ENCODE measurements at regions not wholly inside any gene's neighbourhood (a gene's known extent, or its start where the extent isn't known, plus 50 kb on each side); places are given as distances from the start of the nearest gene placed in this dataset.
"Not testable (repeated sequence)": the region's sequence is repeated elsewhere in the genome, so short reads cannot be mapped to it uniquely, and the experiment has no call there.

DNA sequence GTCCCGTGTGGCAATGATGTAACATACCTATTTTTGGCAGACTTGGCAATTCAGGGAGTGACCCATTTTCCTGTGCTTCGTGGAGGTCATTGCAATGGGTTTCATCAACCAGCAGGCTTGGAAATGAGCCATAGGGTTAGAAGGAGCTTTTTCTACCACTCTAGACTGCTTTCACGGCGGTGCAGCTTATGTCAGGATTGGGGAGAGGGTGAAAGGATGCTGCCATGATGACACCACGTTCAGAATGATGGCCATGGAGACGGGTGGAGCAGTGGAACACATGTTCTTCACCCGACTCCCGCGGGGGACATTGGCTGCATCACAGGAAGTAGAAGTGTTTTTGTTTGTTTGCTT is 220.2 kb downstream of the EMX2 start:
- peaks cover 6% of the 10 kb centered on the region for H3K27me3 Mint-ChIP-seq
- no peaks in the 10 kb centered on the region for H3K36me3 Mint-ChIP-seq (ENCODE audit: low read depth)
- no peak overlapping the region for H3K4me3 Mint-ChIP-seq
- no peaks in the 10 kb centered on the region for H3K9me3 Mint-ChIP-seq
- H3K4me1 Mint-ChIP-seq = no peaks in the 10 kb centered on the region
- DNase-seq = no peak
- intact Hi-C loops (cut with micrococcal nuclease) = no loop called here
- no peak overlapping the region for H3K27ac Mint-ChIP-seq

DNA sequence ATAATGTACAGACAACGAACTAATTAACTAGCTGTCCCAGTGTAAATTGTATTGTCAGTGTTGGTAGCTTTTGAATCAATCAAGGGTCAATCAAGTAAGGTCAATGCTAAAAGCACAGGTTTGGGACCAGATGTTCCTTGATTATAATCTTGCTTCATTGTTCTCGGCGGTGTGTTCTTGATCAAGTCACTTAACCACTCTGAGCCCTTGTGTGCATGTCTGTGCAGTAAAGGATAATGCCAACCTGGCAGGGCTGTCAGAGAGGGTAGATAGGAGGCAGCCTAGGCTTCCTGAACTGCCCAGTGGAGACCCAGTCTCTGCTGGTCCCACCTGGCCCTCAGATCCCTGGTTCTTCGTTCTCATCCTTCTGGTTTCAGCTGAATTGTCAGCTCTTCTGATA is 221.0 kb downstream of the EMX2 start:
- Mint-ChIP-seq H3K27me3 (peaks cover 9% of the 10 kb centered on the region), H3K4me1 (no peaks in the 10 kb centered on the region), H3K4me3 (no peak overlapping the region), H3K9me3 (no peaks in the 10 kb centered on the region), H3K27ac (no peak overlapping the region), H3K36me3 (ENCODE audit: low read depth) (no peaks in the 10 kb centered on the region)
- intact Hi-C loops (cut with micrococcal nuclease) = no loop called here
- no peak for DNase-seq

DNA sequence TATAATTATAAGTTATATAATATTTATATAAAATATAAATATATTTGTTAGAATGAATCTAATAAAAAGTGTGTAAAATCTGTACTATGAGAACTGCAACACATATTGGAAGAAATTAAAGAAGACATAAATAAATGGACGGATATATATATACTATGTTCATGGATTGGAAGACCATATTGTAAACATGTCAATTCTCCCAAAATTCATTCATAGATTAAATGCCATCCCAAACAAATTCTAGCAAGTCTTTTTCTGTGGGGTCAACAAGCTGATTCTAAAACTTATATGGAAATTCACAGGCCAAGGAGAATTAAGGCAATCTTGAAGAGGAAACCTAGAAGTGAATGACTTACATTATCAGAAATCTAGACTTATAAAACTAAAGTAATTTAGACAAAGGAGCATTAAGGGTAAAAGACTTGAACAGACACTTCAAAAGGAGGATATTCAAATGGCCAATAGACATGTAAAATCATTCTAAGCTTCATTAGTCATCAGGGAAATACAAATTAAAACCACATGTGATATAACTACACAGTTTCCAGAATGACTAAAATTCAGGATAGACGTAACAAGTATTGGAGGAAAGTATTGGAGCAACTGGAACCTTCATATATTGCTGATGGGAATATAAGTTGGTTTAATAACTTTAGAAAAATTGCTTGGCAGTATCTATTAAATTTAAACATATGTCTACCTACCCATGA is 225.9 kb downstream of the EMX2 start:
- H3K4me3 Mint-ChIP-seq = no peak overlapping the region
- H3K4me1 Mint-ChIP-seq = no peaks in the 10 kb centered on the region
- no peak overlapping the region for H3K27ac Mint-ChIP-seq
- intact Hi-C loops (cut with micrococcal nuclease) = no loop called here
- H3K36me3 Mint-ChIP-seq (ENCODE audit: low read depth) = no peaks in the 10 kb centered on the region
- H3K27me3 Mint-ChIP-seq = peaks cover 15% of the 10 kb centered on the region
- no peaks in the 10 kb centered on the region for H3K9me3 Mint-ChIP-seq
- no peak for DNase-seq

DNA sequence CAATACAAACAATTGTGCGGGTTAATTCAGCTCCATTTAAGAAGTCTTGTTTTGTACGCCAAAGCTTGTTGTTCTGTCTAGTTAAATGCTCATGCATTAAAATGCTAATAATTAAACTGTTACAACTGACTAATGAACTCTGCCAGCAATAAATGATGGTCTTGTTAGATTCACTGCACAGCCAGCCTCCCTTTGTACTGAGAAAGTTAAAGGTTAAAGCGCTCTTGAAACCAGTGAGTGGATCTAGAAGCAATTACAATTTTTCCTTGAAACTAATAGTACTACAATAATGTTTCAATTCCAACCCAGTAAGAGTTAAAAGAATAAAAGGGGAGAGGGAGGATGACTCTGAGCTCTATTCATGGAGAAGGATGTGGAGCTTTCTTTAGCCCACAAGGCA is 233.0 kb downstream of the EMX2 start:
- H3K4me1 Mint-ChIP-seq = no peaks in the 10 kb centered on the region
- H3K27ac Mint-ChIP-seq = no peak overlapping the region
- no peak overlapping the region for H3K4me3 Mint-ChIP-seq
- no peak for DNase-seq
- no peaks in the 10 kb centered on the region for H3K36me3 Mint-ChIP-seq (ENCODE audit: low read depth)
- H3K27me3 Mint-ChIP-seq = peaks cover 4% of the 10 kb centered on the region
- no peaks in the 10 kb centered on the region for H3K9me3 Mint-ChIP-seq
- intact Hi-C loops (cut with micrococcal nuclease) = no loop called here

DNA sequence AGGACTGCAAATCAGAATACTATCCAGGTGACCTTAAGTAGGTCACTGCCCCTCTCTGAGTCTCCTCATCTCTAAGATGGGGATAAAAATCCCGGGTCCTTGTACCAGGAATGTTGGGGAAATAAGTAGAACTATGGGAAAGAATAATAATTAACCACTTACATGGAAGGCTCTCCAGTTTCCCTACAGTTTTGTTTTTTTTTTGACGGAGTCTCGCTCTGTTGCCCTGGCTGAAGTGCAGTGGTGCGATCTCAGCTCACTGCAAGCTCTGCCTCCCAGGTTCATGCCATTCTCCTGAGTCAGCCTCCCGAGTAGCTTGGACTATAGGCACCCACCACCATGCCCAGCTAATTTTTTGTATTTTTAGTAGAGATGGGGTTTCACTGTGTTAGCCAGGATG is 234.7 kb downstream of the EMX2 start:
- H3K27ac Mint-ChIP-seq; H3K27me3 Mint-ChIP-seq; DNase-seq; H3K36me3 Mint-ChIP-seq (ENCODE audit: low read depth); H3K4me1 Mint-ChIP-seq; intact Hi-C loops (cut with micrococcal nuclease); H3K9me3 Mint-ChIP-seq; H3K4me3 Mint-ChIP-seq: not testable (repeated sequence)

DNA sequence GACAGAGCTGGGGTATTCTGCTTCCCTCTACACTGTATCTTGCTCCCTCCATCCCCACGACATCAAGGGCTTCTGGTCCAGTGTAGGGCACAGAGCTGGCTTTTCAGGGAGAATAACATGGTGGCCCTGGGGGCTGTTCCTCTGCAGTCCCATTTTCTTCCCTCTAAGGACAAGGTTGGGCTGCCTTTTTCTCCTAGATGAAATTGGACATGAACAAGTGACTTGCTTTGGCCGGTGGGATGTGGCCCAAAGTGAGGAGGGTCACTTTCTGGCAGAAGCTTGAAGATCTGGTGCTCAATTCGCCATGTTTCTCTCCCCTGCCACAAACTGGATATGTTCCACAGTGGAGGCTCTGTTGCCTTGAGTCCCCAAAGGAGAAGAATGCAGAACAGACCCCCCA is 235.7 kb downstream of the EMX2 start:
- no peaks in the 10 kb centered on the region for H3K9me3 Mint-ChIP-seq
- intact Hi-C loops (cut with micrococcal nuclease) = no loop called here
- no peaks in the 10 kb centered on the region for H3K4me1 Mint-ChIP-seq
- H3K27me3 Mint-ChIP-seq = no peaks in the 10 kb centered on the region
- H3K27ac Mint-ChIP-seq = no peak overlapping the region
- H3K4me3 Mint-ChIP-seq = no peak overlapping the region
- DNase-seq = no peak
- H3K36me3 Mint-ChIP-seq (ENCODE audit: low read depth) = no peaks in the 10 kb centered on the region

DNA sequence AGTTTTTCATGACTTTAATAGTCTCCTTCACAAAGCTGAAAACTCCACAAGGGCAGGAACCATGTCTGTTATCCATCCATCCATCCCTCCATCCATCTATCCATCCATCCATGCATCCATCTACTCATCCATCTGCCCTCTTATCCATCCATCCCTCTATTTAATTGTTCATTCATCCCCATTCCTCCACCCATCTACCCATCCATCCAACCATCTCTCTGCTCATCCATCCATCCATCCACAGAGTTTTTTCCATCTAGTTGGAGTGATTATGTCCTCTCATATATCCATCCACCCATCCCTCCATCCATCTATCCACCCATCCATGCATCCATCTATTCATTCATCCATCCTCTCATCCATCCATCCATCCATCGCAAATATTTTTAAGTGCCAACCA is 237.9 kb downstream of the EMX2 start:
- H3K27ac Mint-ChIP-seq = no peak overlapping the region
- no peak for DNase-seq
- H3K36me3 Mint-ChIP-seq (ENCODE audit: low read depth) = no peaks in the 10 kb centered on the region
- no peaks in the 10 kb centered on the region for H3K4me1 Mint-ChIP-seq
- no peaks in the 10 kb centered on the region for H3K9me3 Mint-ChIP-seq
- intact Hi-C loops (cut with micrococcal nuclease) = no loop called here
- no peak overlapping the region for H3K4me3 Mint-ChIP-seq
- H3K27me3 Mint-ChIP-seq = no peaks in the 10 kb centered on the region

DNA sequence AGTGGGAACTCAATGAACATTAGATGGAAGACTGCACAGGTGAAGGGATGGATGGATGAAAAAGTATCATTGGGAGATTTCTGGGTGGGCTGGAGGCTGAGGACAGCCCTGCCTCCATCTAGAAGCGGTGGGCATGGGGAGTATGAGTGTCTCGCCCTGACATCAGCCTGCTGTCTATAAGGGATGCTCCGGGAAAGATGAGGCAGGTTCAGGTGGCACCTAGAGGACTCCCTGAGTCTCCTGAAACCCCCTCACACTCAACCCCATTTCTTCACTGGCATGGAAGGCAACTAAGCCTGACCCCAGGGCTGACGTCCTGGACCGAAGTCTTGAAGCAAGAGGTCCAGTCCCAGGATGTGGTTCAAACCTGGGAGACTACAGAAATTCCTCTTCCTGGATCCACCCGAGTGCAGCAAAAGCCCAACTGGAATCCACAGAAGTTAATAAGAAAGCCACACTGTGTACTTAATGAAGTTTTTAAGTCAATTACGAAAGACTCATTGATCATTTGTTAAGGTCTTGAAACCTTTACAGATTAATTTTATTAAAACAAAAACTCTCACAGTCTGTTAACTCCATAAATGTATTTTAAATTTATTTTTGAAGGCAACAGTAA is 238.8 kb downstream of the EMX2 start:
- H3K36me3 Mint-ChIP-seq (ENCODE audit: low read depth) = no peaks in the 10 kb centered on the region
- no peaks in the 10 kb centered on the region for H3K9me3 Mint-ChIP-seq
- intact Hi-C loops (cut with micrococcal nuclease) = no loop called here
- H3K4me3 Mint-ChIP-seq = no peak overlapping the region
- H3K4me1 Mint-ChIP-seq = no peaks in the 10 kb centered on the region
- no peak overlapping the region for H3K27ac Mint-ChIP-seq
- DNase-seq = no peak
- no peaks in the 10 kb centered on the region for H3K27me3 Mint-ChIP-seq

DNA sequence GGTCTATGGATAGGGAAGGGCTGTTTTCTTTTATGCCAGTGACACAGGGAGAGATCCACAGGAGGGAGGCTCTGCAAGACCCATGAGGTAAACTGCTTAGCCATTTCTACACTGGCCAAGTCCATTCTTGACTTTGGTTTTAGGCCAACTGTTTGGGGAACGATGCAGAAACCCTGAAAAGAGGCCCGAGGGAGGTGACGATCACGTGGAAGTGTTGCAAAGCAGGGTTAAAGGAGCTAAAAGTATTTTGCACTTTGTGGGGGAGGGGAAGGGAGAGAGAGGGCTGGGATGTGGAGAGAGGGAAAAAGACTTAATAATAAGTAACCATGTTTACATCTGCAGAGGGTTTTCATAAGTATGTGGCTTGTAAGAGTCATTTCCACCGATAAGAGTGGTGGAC is 239.7 kb downstream of the EMX2 start:
- no peaks in the 10 kb centered on the region for H3K4me1 Mint-ChIP-seq
- no peak for DNase-seq
- no peaks in the 10 kb centered on the region for H3K36me3 Mint-ChIP-seq (ENCODE audit: low read depth)
- H3K4me3 Mint-ChIP-seq = no peak overlapping the region
- H3K27ac Mint-ChIP-seq = no peak overlapping the region
- intact Hi-C loops (cut with micrococcal nuclease) = no loop called here
- no peaks in the 10 kb centered on the region for H3K27me3 Mint-ChIP-seq
- H3K9me3 Mint-ChIP-seq = no peaks in the 10 kb centered on the region

DNA sequence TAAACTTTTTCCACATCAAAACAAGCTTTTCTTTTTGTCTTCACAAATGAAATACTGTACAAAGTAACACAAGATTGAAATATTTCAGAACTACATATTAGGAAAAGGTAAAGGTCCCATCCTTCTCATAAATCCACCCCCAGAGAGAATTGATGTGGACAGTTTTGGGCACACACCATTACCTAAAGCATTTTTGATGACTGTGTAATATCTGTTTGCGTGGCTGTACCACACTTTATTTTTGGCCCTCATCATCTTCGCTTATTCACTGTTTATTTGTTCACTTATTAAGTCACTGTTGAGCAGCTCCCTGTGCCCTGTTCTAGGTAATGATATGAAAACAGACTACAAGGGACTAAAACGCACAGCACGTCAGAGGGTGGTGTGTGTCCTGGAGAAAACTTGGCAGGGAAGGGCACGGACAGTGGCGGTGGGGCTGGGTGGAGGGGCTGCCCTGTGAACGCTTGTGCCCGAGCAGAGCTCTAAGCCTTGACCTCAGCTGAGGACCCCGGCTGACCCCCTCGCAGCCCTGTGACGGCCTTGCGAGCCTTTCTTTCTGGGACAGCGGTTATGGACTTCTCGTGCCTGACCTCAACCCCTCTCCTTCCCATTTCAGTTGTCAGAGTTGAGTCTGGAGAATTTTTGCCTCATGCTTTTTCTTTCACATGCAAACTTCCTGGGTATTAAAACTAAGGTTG is 241.3 kb downstream of the EMX2 start:
- intact Hi-C loops (cut with micrococcal nuclease) = no loop called here
- no peaks in the 10 kb centered on the region for H3K36me3 Mint-ChIP-seq (ENCODE audit: low read depth)
- H3K27ac Mint-ChIP-seq = no peak overlapping the region
- H3K9me3 Mint-ChIP-seq = no peaks in the 10 kb centered on the region
- H3K4me1 Mint-ChIP-seq = no peaks in the 10 kb centered on the region
- no peak for DNase-seq
- H3K4me3 Mint-ChIP-seq = no peak overlapping the region
- no peaks in the 10 kb centered on the region for H3K27me3 Mint-ChIP-seq

DNA sequence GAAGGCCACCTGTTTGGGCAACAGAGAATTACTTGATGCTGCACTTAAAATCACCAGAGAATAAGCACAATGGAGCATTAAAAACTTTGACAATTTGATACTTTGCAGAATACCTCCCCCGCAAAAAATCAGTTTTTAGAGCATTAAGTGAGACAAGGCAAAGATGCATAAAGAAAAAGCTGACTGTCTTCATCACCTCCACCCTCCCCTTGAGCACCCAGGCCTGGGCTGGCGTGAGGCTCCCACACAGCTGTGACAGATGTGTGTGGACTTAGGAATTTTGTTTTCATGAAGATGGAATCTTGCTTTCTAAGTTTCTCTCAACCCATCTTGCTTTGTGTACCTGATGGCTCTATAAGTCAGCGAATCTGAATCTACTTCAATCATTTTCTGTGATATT is 242.2 kb downstream of the EMX2 start:
- Mint-ChIP-seq H3K36me3 (ENCODE audit: low read depth) (no peaks in the 10 kb centered on the region), H3K9me3 (no peaks in the 10 kb centered on the region), H3K27ac (no peak overlapping the region), H3K4me3 (no peak overlapping the region), H3K4me1 (no peaks in the 10 kb centered on the region), H3K27me3 (no peaks in the 10 kb centered on the region)
- no peak for DNase-seq
- intact Hi-C loops (cut with micrococcal nuclease) = no loop called here

DNA sequence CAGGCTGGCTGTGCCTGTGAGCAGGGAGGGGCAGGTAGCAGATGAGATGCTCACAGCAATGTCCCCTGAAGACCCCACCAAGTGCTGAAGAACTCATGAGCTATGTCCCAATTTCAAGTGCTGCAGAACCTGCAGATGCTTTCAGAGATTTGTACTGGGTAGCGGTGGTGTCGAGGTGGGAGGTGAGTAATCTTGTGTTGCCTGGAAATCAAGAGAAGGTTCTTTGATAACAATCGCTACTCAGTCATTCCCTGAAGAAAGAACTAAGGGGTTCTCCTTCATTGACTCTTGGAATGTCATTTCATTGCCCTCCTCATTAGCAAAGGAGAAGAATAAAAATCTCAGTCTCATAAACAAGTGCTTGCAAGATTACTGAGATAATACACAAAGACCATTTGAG is 246.4 kb downstream of the EMX2 start:
- Mint-ChIP-seq H3K9me3 (no peaks in the 10 kb centered on the region), H3K27ac (no peak overlapping the region), H3K4me1 (no peaks in the 10 kb centered on the region), H3K4me3 (no peak overlapping the region), H3K27me3 (peaks cover 4% of the 10 kb centered on the region), H3K36me3 (ENCODE audit: low read depth) (no peaks in the 10 kb centered on the region)
- DNase-seq = no peak
- intact Hi-C loops (cut with micrococcal nuclease) = no loop called here

DNA sequence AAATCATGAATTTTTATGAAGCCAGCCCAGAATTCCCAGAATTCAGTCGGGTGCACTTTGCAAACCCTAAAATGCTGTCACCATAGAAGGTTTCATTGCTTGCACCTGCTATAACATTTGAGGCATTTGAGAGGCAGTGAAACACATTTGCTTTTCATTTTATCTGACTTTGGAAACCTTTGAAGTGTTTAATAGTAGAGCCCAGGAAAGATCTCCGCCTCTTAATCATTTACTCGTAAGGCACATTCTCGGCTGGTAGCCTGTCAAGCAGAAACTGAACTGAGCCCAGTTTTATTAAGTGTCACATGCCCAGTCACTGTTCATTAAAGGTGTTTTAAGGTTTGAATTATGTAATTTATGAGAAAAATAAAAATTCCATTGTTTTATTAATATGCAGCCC is 247.6 kb downstream of the EMX2 start:
- H3K27ac Mint-ChIP-seq = no peak overlapping the region
- no peaks in the 10 kb centered on the region for H3K4me1 Mint-ChIP-seq
- intact Hi-C loops (cut with micrococcal nuclease) = no loop called here

DNA sequence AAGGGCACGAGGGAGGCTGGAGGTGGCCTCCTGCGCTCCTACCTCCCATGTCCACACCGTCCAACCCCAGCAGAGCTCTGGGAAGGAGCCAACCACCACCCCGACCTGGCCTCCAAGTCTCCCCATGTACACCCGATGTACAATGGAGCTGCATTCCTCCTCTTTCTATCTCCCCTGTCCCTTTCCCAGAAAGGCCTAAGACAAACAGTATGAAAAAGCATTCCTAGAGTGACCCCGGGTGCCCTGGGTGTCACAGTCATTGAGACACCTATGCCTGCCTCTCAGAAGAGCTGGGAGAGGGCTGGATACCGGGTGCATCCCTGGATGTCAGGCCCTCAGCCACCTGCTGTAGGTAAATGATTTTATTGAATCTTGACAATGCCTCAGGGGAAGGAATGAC is 248.1 kb downstream of the EMX2 start:
- no peak for DNase-seq
- intact Hi-C loops (cut with micrococcal nuclease) = no loop called here
- H3K4me3 Mint-ChIP-seq = no peak overlapping the region
- no peak overlapping the region for H3K27ac Mint-ChIP-seq
- H3K4me1 Mint-ChIP-seq = no peaks in the 10 kb centered on the region
- H3K36me3 Mint-ChIP-seq (ENCODE audit: low read depth) = no peaks in the 10 kb centered on the region
- H3K27me3 Mint-ChIP-seq = peaks cover 4% of the 10 kb centered on the region
- no peaks in the 10 kb centered on the region for H3K9me3 Mint-ChIP-seq

More for the DNA sequence above, 247.6 kb downstream of the EMX2 start:
- no peaks in the 10 kb centered on the region for H3K9me3 Mint-ChIP-seq
- no peak for DNase-seq
- no peaks in the 10 kb centered on the region for H3K36me3 Mint-ChIP-seq (ENCODE audit: low read depth)
- peaks cover 4% of the 10 kb centered on the region for H3K27me3 Mint-ChIP-seq
- no peak overlapping the region for H3K4me3 Mint-ChIP-seq

DNA sequence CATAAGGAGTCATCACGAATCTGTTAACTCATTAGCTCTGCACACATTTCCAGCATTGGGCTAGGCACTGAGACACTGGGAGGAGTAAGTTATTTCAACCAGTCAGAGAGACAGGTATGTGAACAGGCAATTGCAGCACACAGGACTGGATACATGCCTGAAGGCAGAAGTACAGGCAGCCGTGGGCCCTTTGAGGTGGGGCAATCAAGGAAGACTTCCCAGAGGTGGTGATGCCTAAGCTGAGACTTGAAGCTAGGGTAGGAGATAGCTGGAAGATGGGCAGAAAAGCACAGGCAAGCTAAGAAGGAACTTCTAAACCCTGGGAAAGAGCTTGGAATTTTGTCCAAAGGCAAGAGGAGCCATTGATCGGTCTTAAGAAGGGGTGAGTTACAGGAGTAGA is 249.7 kb downstream of the EMX2 start:
- Mint-ChIP-seq H3K4me3 (no peak overlapping the region), H3K27ac (no peak overlapping the region), H3K36me3 (ENCODE audit: low read depth) (no peaks in the 10 kb centered on the region), H3K27me3 (peaks cover 4% of the 10 kb centered on the region), H3K9me3 (no peaks in the 10 kb centered on the region), H3K4me1 (no peaks in the 10 kb centered on the region)
- DNase-seq = no peak
- intact Hi-C loops (cut with micrococcal nuclease) = no loop called here

All from activated CD4-positive, alpha-beta T cell treated with anti-CD3 and anti-CD28 coated beads, Interleukin-2, amount 10 ng/mL, durations not matched to agents 24 days and 14 days (primary cell).